IgD-negative memory B cell (primary cell): ENCODE measurements at regions not wholly inside any gene's neighbourhood (a gene's known extent, or its start where the extent isn't known, plus 50 kb on each side); places are given as distances from the start of the nearest gene placed in this dataset.

Experiments used
- H3K27ac Mint-ChIP-seq, 3 donors: one replicate each; pipeline ENCODE4 v1.8.0; 2020 to 2022; ENCODE audit warnings: mild to moderate bottlenecking in 3 of 3, mixed read lengths in 3 of 3, moderate library complexity in 1 of 3
- H3K27me3 Mint-ChIP-seq: one replicate; pipeline ENCODE4 v1.8.0; 2021; ENCODE audit warnings: mixed read lengths
- H3K36me3 Mint-ChIP-seq: one replicate; pipeline ENCODE4 v1.8.0; 2020; ENCODE audit warnings: mild to moderate bottlenecking, mixed read lengths
- H3K4me1 Mint-ChIP-seq, 3 donors: one replicate each; pipeline ENCODE4 v1.8.0; 2020 to 2022; ENCODE audit warnings: mixed read lengths in 3 of 3, mild to moderate bottlenecking in 1 of 3
- H3K4me3 Mint-ChIP-seq, 4 donors: one replicate each; pipeline ENCODE4 v1.8.0; 2020 to 2022; ENCODE audit warnings: mild to moderate bottlenecking in 4 of 4, mixed read lengths in 4 of 4, moderate library complexity in 3 of 4
- H3K9me3 Mint-ChIP-seq, 3 donors: one replicate each; pipeline ENCODE4 v1.8.0; 2020 to 2021; ENCODE audit warnings: mixed read lengths in 3 of 3, mild to moderate bottlenecking in 1 of 3

DNA sequence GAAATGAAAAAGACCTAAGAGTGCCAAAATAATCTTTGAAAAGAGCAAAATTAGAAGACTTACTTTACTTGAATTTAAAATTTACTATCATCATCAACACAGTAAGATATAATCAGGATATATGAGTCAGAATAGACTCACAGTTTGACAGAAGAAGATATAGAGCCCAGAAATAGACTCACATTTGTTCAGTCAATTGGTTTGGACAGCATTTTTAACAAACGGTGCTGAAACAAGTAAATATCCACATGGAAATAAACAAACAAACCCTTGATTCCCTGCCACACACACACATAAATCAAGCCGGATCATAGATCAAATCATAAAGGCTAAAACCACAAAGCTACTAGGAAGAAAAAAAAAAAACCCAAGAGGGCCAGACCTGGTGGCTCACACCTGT is 291.1 kb downstream of the ADGRG6 start:
- Mint-ChIP-seq H3K9me3 (peaks cover 2 to 11% (median 4%) of the 10 kb centered on the region in 3 donors), H3K4me1 (no peaks in the 10 kb centered on the region), H3K36me3 (no peaks in the 10 kb centered on the region), H3K4me3 (no peak overlapping the region), H3K27me3 (peaks cover 10% of the 10 kb centered on the region), H3K27ac (no peak overlapping the region)

GRCh38 chr6:142597836-142598235 is 296.0 kb downstream of the ADGRG6 start:
- Mint-ChIP-seq H3K36me3 (no peaks in the 10 kb centered on the region), H3K4me1 (no peaks in the 10 kb centered on the region), H3K27ac (no peak overlapping the region), H3K27me3 (peaks cover 6% of the 10 kb centered on the region), H3K9me3 (peaks cover 0 to 11% (median 5%) of the 10 kb centered on the region in 3 donors), H3K4me3 (no peak overlapping the region)

DNA sequence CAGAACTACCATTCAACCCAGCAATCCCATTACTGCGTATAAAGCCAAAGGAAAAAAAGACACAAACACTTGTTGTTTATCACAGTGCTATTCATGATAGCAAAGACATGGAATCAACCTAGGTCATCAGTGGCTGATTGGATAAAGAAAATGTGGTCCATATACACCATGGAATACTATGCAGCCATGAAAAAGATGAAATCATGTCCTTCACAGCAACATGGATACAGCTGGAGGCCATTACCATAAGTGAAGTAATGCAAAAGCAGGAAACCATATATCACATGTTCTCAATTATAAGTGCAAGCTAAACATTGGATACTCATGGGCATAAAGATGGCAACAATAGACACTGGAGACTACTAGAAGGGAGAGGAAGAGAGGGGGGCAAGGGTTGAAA is 299.6 kb downstream of the ADGRG6 start:
- H3K4me1 Mint-ChIP-seq: peaks cover 7 to 15% (median 13%) of the 10 kb centered on the region in 3 donors
- H3K9me3 Mint-ChIP-seq: peaks cover 0 to 12% (median 7%) of the 10 kb centered on the region in 3 donors
- H3K36me3 Mint-ChIP-seq: no peaks in the 10 kb centered on the region
- no peak overlapping the region for H3K4me3 Mint-ChIP-seq
- H3K27ac Mint-ChIP-seq: no peak overlapping the region
- peaks cover 4% of the 10 kb centered on the region for H3K27me3 Mint-ChIP-seq

DNA sequence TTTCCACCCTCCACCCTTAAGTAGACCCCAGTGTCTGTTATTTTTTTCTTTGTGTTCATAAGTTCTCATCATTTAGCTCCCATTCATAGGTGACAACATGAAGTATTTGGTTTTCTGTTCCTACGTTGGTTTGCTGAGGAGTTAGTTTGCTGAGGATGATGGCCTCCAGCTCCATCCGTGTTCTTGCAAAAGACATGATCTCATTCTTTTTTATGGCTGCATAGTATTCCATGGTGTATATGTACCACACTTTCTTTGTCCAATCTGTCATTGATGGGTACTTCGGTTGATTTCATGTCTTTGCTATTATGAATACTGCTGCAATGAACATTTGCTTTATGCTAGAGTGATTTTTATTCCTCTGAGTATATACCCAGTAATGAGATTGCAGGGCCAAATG is 301.2 kb downstream of the ADGRG6 start:
- H3K27ac Mint-ChIP-seq: no peak overlapping the region
- H3K27me3 Mint-ChIP-seq: no peaks in the 10 kb centered on the region
- no peak overlapping the region for H3K4me3 Mint-ChIP-seq
- H3K9me3 Mint-ChIP-seq: peaks cover 0 to 12% (median 7%) of the 10 kb centered on the region in 3 donors
- H3K36me3 Mint-ChIP-seq: no peaks in the 10 kb centered on the region
- peaks cover 7 to 15% (median 13%) of the 10 kb centered on the region in 3 donors for H3K4me1 Mint-ChIP-seq

DNA sequence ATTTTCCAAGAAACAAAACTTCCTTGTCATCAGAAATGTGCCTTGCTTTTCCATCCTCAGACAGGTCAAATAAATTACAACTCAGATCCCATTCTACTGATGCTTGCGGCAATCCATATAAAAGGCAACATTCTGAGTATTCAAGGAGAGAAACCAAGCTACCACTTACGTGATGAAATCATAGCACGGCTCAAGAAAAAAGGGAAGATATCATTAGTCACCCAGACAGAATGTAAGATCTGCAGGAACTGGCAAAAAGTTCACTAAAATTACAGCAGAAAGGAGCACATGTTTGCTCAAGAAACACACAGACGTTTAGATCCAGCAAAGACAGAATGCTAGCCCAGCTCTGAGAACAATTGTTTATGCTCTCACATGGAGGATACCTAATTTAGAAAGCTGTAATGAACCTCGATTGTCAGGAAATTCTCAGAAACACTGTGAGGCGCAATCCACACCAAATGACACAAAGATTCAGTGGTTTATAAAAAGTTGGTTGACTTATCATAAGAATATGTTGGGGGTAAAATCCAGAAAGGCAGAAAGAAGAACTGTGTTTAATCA is 304.2 kb downstream of the ADGRG6 start:
- Mint-ChIP-seq H3K36me3 (no peaks in the 10 kb centered on the region), H3K27me3 (no peaks in the 10 kb centered on the region), H3K27ac (no peak overlapping the region), H3K4me1 (peaks cover 7 to 15% (median 13%) of the 10 kb centered on the region in 3 donors), H3K4me3 (no peak overlapping the region), H3K9me3 (peaks cover 0 to 10% (median 4%) of the 10 kb centered on the region in 3 donors)

DNA sequence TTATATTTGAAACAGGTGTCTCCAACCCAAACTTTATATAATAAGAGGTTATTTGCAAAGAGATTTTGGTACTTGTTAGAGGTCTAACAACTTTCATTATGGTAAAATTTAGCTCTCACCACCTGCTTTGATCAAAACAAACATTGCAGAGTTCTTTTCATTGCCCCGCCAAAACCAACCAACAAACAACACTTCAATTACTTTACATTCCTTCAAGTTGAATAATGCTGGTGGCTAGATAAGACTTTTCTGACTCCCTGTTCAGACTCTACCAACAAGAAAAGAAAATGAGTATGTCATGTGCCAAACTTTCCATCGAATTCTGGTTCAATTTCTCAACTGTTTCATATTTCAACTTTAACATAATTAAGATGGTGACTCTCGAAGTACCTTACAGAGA is 311.1 kb downstream of the ADGRG6 start:
- no peak overlapping the region for H3K4me3 Mint-ChIP-seq
- H3K36me3 Mint-ChIP-seq: peaks cover 2% of the 10 kb centered on the region
- no peak overlapping the region for H3K27ac Mint-ChIP-seq
- H3K9me3 Mint-ChIP-seq: peaks cover 0 to 5% (median 3%) of the 10 kb centered on the region in 3 donors
- H3K4me1 Mint-ChIP-seq: no peaks in the 10 kb centered on the region
- H3K27me3 Mint-ChIP-seq: peaks cover 1% of the 10 kb centered on the region

DNA sequence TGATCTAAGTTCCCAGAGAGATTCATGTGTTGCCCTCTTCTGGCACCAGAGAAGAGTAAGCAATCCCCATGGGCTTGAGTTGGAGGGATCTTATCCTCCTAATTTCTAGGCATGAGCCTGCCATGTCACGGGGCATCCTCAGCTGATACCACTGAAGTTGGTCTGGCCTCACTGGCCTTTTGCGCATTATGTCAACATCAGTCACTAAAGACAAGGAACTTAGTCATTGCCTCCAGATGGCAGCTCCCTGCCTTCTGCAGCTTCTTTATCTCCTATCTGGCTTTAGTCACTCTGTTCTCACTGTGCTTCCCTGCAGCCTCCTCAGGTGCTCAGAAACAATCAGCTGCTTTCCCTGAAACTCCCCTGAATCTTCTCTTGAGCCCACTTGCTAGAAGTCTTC is 312.2 kb downstream of the ADGRG6 start:
- Mint-ChIP-seq H3K36me3 (peaks cover 2% of the 10 kb centered on the region), H3K27me3 (peaks cover 1% of the 10 kb centered on the region), H3K4me3 (no peak overlapping the region), H3K4me1 (no peaks in the 10 kb centered on the region), H3K27ac (no peak overlapping the region), H3K9me3 (peaks cover 0 to 5% (median 3%) of the 10 kb centered on the region in 3 donors)

GRCh38 chr6:142617158-142617557 is 315.4 kb downstream of the ADGRG6 start:
- peaks cover 0 to 2% (median 0%) of the 10 kb centered on the region in 3 donors for H3K9me3 Mint-ChIP-seq
- H3K4me1 Mint-ChIP-seq: no peaks in the 10 kb centered on the region
- no peak overlapping the region for H3K4me3 Mint-ChIP-seq
- H3K27me3 Mint-ChIP-seq: peaks cover 1% of the 10 kb centered on the region
- H3K27ac Mint-ChIP-seq: no peak overlapping the region
- peaks cover 4% of the 10 kb centered on the region for H3K36me3 Mint-ChIP-seq

DNA sequence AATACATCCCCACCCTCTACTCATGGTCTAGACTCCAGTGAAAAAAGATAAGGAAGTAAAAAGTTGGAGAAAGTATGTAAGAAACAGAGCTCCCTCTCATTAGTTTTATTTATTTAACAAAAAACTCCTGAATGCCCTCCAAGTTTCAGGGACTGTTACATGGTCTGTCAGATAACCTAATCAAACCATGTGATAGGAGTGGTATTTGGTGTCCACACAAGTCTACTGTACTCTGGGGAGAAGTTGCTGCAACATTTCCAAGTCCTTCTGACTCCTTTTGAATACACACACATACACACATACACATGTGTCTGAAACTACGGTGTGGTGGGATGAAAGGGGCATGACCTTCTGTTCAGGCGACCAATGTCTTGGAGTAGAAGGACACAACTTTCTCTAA is 320.0 kb downstream of the ADGRG6 start:
- Mint-ChIP-seq H3K36me3 (peaks cover 2% of the 10 kb centered on the region), H3K27ac (no peak overlapping the region), H3K4me1 (no peaks in the 10 kb centered on the region), H3K4me3 (no peak overlapping the region), H3K27me3 (peaks cover 5% of the 10 kb centered on the region), H3K9me3 (no peaks in the 10 kb centered on the region)

DNA sequence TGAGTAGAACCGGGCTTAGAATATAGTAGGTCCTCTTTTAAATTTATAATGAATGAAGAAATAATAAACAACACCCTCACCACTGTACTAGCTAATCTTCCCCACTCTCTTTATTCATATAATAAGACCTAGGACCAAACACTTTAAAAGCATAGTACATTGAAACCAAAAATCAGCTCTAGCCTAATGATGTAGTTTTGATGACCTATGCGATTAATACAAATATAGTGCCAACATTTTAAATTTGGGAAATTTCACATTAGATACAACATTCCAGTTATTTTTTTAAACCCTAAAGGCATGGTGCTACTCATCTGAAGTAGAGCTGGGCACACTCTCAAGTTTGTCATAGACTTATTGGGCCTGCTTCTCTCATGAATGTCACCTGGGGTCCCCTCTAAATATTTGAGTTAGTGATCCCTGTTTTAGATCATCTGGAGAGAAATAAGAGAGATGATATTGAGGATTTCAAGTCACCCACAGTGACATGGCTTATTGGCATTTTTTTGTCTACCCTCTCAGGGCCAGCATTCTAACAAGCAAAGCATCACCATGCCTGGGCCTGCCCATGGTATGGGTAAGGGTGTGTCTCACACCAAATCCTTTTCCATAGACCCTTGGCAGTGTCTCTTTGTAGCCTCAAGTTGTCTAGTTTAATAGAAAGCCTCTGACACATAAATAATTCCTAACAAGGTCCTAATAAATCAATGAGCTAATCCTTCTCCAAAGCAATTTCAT is 319.8 kb downstream of the HIVEP2 start:
- Mint-ChIP-seq H3K36me3 (peaks cover 2% of the 10 kb centered on the region), H3K27me3 (peaks cover 6% of the 10 kb centered on the region), H3K4me3 (peak overlapping the region in 1 of 4 donors; percentile 23), H3K4me1 (peaks cover 0 to 1% (median 0%) of the 10 kb centered on the region in 3 donors), H3K27ac (no peak overlapping the region), H3K9me3 (no peaks in the 10 kb centered on the region)

DNA sequence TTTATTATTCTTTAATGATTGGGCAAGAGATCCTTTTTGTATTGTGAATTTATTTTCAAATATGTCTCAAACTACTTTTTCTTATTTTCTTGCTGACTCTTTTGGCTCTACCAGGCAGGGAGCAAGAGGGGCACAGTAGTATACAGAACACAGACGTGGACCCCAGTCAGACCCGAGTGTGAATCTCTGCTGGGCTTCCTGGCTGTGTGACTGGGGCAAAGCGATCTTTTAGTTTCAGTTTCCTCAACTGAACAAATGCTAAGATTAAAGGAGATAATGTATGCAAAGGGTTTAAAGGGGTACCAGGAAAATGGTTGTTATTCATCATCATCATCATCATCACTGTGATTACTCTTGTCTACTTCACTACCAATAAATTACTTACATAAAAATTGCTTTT is 317.5 kb downstream of the HIVEP2 start:
- no peak overlapping the region for H3K27ac Mint-ChIP-seq
- H3K4me3 Mint-ChIP-seq: peak overlapping the region in 2 of 4 donors; percentile 33 to 55
- no peaks in the 10 kb centered on the region for H3K9me3 Mint-ChIP-seq
- peaks cover 6% of the 10 kb centered on the region for H3K27me3 Mint-ChIP-seq
- no peaks in the 10 kb centered on the region for H3K36me3 Mint-ChIP-seq
- H3K4me1 Mint-ChIP-seq: peaks cover 0 to 3% (median 0%) of the 10 kb centered on the region in 3 donors

- Mint-ChIP-seq H3K27me3 (peaks cover 2% of the 10 kb centered on the region), H3K9me3 (no peaks in the 10 kb centered on the region), H3K36me3 (no peaks in the 10 kb centered on the region), H3K4me1 (peaks cover 0 to 3% (median 0%) of the 10 kb centered on the region in 3 donors), H3K4me3 (no peak overlapping the region), H3K27ac (no peak overlapping the region)
These were observed 313.2 kb downstream of the HIVEP2 start for GRCh38 chr6:142631517-142632385.

- Mint-ChIP-seq H3K9me3 (no peaks in the 10 kb centered on the region), H3K27ac (no peak overlapping the region), H3K36me3 (no peaks in the 10 kb centered on the region), H3K27me3 (peaks cover 2% of the 10 kb centered on the region), H3K4me1 (peaks cover 0 to 2% (median 0%) of the 10 kb centered on the region in 3 donors), H3K4me3 (no peak overlapping the region)
These were observed 311.7 kb downstream of the HIVEP2 start for GRCh38 chr6:142633317-142633716.

- no peak overlapping the region for H3K27ac Mint-ChIP-seq
- no peaks in the 10 kb centered on the region for H3K36me3 Mint-ChIP-seq
These were observed 309.8 kb downstream of the HIVEP2 start for GRCh38 chr6:142635130-142635529.

More at GRCh38 chr6:142635130-142635529, 309.8 kb downstream of the HIVEP2 start:
- no peaks in the 10 kb centered on the region for H3K9me3 Mint-ChIP-seq
- no peak overlapping the region for H3K4me3 Mint-ChIP-seq
- peaks cover 0 to 2% (median 0%) of the 10 kb centered on the region in 3 donors for H3K4me1 Mint-ChIP-seq
- no peaks in the 10 kb centered on the region for H3K27me3 Mint-ChIP-seq
